G401 (cell line): ENCODE measurements at regions not wholly inside any gene's neighbourhood (a gene's known extent, or its start where the extent isn't known, plus 50 kb on each side); places are given as distances from the start of the nearest gene placed in this dataset.
"Not testable (repeated sequence)": the region's sequence is repeated elsewhere in the genome, so short reads cannot be mapped to it uniquely, and the experiment has no call there.

ENCODE experiments used
- DNase-seq: peaks from one replicate; pipeline ENCODE4 v3.0.0-alpha.2; 2015; ENCODE audit warnings: low spot score
- in situ Hi-C: cut with HindIII; loops from 2 replicates; pipeline ENCODE4 v1.10.0; 2016; ENCODE audit warnings: low sequenced_read_pairs, mixed read lengths

GRCh38 chr20:29687438-29687837, 1570.0 kb upstream of the DEFB115 start:
- no peak for DNase-seq
- in situ Hi-C loops, result no loop called here

GRCh38 chr20:29689411-29690225, 1567.8 kb upstream of the DEFB115 start:
- DNase-seq, result no peak
- in situ Hi-C loops, result no loop called here

- no peak for DNase-seq
- in situ Hi-C loops, result no loop called here
These were observed 1567.2 kb upstream of the DEFB115 start for GRCh38 chr20:29690274-29690673.

GRCh38 chr20:29740601-29740950, 1516.9 kb upstream of the DEFB115 start:
- no peak for DNase-seq
- in situ Hi-C loops, result no loop called here

GRCh38 chr20:29740951-29741593, 1516.4 kb upstream of the DEFB115 start:
- in situ Hi-C loops, result no loop called here
- DNase-seq, result no peak

- DNase-seq, result no peak
- in situ Hi-C loops, result no loop called here
These were observed 1515.9 kb upstream of the DEFB115 start for GRCh38 chr20:29741594-29741893.

- in situ Hi-C loops, result no loop called here
- DNase-seq, result no peak
These were observed 1515.4 kb upstream of the DEFB115 start for GRCh38 chr20:29741894-29742698.

GRCh38 chr20:29742699-29743100, 1514.8 kb upstream of the DEFB115 start:
- no peak for DNase-seq
- in situ Hi-C loops, result no loop called here

GRCh38 chr20:29743101-29743931, 1514.1 kb upstream of the DEFB115 start:
- in situ Hi-C loops, result no loop called here
- DNase-seq, result no peak

- in situ Hi-C loops, result no loop called here
- DNase-seq, result no peak
These were observed 1513.4 kb upstream of the DEFB115 start for GRCh38 chr20:29744071-29744470.

- DNase-seq, in situ Hi-C loops: not testable (repeated sequence)
These were observed 1511.8 kb upstream of the DEFB115 start for GRCh38 chr20:29745534-29746245.

- in situ Hi-C loops, result no loop called here
- DNase-seq, result no peak
These were observed 1507.1 kb upstream of the DEFB115 start for GRCh38 chr20:29750268-29750899.

GRCh38 chr20:29752644-29753425, 1504.6 kb upstream of the DEFB115 start:
- DNase-seq, in situ Hi-C loops: not testable (repeated sequence)

- in situ Hi-C loops, DNase-seq: not testable (repeated sequence)
These were observed 1504.1 kb upstream of the DEFB115 start for GRCh38 chr20:29753426-29753746.

- in situ Hi-C loops, DNase-seq: not testable (repeated sequence)
These were observed 1503.6 kb upstream of the DEFB115 start for GRCh38 chr20:29753879-29754278.

- in situ Hi-C loops, DNase-seq: not testable (repeated sequence)
These were observed 1501.5 kb upstream of the DEFB115 start for GRCh38 chr20:29755854-29756498.

- DNase-seq, result no peak
- in situ Hi-C loops, result no loop called here
These were observed 1500.8 kb upstream of the DEFB115 start for GRCh38 chr20:29756664-29757063.
